Heart right ventricle (tissue), 16 donors: ENCODE measurements at regions not wholly inside any gene's neighbourhood (a gene's known extent, or its start where the extent isn't known, plus 50 kb on each side); places are given as distances from the start of the nearest gene placed in this dataset.

Experiments used
- ATAC-seq, 8 donors: fragments of 200-7000 bp; cut with Tn5 transposase; one replicate each; pipeline ENCODE4 v1.9.1; 2020; ENCODE audit warnings: mild to moderate bottlenecking in 8 of 8, moderate library complexity in 8 of 8, moderate number of reproducible peaks in 1 of 8
- DNase-seq, 2 donors: peaks; one replicate each; pipeline ENCODE4 v3.0.0-alpha.2; 2020
- H3K27ac ChIP-seq, 10 donors: fragments of 200-600 bp; sonication (generic) in 2 of 10; one replicate each; pipeline versions ENCODE4 v1.5.0 to v1.8.0; 2020 to 2022; ENCODE audit warnings: mild to moderate bottlenecking in 3 of 10
- H3K27me3 ChIP-seq, 7 donors: fragments of 200-600 bp; one replicate each; pipeline ENCODE4 v1.8.0; 2021 to 2022; ENCODE audit warnings: mild to moderate bottlenecking in 2 of 7
- H3K36me3 ChIP-seq, 9 donors: fragments of 200-600 bp; sonication (generic) in 1 of 9; one replicate each; pipeline versions ENCODE4 v1.5.0 to v1.8.0; 2020 to 2022; ENCODE audit warnings: mild to moderate bottlenecking in 2 of 9
- H3K4me1 ChIP-seq, 9 donors: fragments of 200-600 bp; sonication (generic) in 1 of 9; one replicate each; pipeline versions ENCODE4 v1.5.0 to v1.8.0; 2020 to 2022; ENCODE audit warnings: mild to moderate bottlenecking in 4 of 9
- H3K4me3 ChIP-seq, 10 donors: fragments of 200-600 bp; sonication (generic) in 2 of 10; one replicate each; pipeline versions ENCODE4 v1.5.0 to v1.8.0; 2020 to 2022; ENCODE audit warnings: mild to moderate bottlenecking in 7 of 10, moderate library complexity in 2 of 10
- H3K9me3 ChIP-seq, 11 donors: fragments of 200-600 bp in 10 of 11; sonication (generic) in 2 of 11; one replicate each; pipeline versions ENCODE4 v1.5.0 to v1.8.0; 2013 to 2022; ENCODE audit warnings: mild to moderate bottlenecking in 2 of 11, control low read depth in 1 of 11, moderate library complexity in 1 of 11
- CTCF ChIP-seq, 9 donors: fragments of 200-600 bp; sonication (generic) in 2 of 9; IDR thresholded peaks; one replicate each; pipeline versions ENCODE4 v1.5.0 to v1.8.0; 2021 to 2022; ENCODE audit warnings: antibody characterized with exemption in 9 of 9, mild to moderate bottlenecking in 5 of 9, moderate library complexity in 1 of 9
- WGBS, 2 donors: extraction: QIAGEN DNeasy Blood & Tissue Kit; methylation state at CpG; one replicate each; pipeline ENCODE4 v1.1.7; 2013; ENCODE audit warnings: inconsistent platforms in 1 of 2; 5-methylcytosine and 5-hydroxymethylcytosine counted together
- intact Hi-C, 10 donors: fragments of 100-400 bp; cut with DNase I; formaldehyde crosslinking; loops; one replicate each; pipeline versions ENCODE4 v1.11.1 to v1.14.2; 2022
- donor health status: Arrhythmogenic right ventricular cardiomyopathy.
- donor health status: ischemic (EF 13 %, LVEDD 7.1; RV severe dilation, severe dysfunction).
- donor health status: healthy with polysubstance abuse.
- donor health status: DM: no; HTN: yes; CAD: no.
- donor health status: DM: no; HTN: no; CAD: no.
- donor health status: ischemic (EF 25% LVEDD 6.9; RV normal size, moderate dysfunction).
- donor health status: ischemic (EF 25% LVEDD 5.7; RV mildly dilated, moderate dysfunction).
- donor health status: healthy.
- donor health status: DM: yes; HTN: yes; CAD: no.
- donor health status: Ischemic cardiomyopathy.
- donor health status: ischemic (EF 35%, LVEDD 5.7; RV mildly dilated, moderate dysfunction).
- donor health status: nonischemic (EF 11% LVEDD 7.7; RV severe dilation, severe dysfunction).
- donor health status: DM: yes; HTN: yes; CAD: no.
- donor health status: PGD.
- donor health status: ischemic (EF 29% LVEDD 5.4; RV normal size, mild dysfunction).
- donor health status: nonischemic (EF 23%, LVEDD 6.1; RV moderate dilation, normal function).

- Histone ChIP-seq H3K4me1 (no peaks in the 10 kb centered on the region), H3K27me3 (peaks cover 0 to 23% (median 10%) of the 10 kb centered on the region in 7 donors), H3K9me3 (peaks cover 0 to 25% (median 7%) of the 10 kb centered on the region in 11 donors), H3K36me3 (no peaks in the 10 kb centered on the region), H3K27ac (no peak overlapping the region), H3K4me3 (no peak overlapping the region)
- no peak for TF ChIP-seq CTCF (IDR thresholded peaks at IDR 0.05)
- WGBS, 2 donors, result 73 to 83% methylated on average over 14 of the region's 14 CpGs
- DNase-seq (no peak), ATAC-seq (no peak)
- intact Hi-C loops, result no loop called here
Observed at GRCh38 chr22:49294656-49295464, 532.8 kb downstream of the BRD1 start.

DNA sequence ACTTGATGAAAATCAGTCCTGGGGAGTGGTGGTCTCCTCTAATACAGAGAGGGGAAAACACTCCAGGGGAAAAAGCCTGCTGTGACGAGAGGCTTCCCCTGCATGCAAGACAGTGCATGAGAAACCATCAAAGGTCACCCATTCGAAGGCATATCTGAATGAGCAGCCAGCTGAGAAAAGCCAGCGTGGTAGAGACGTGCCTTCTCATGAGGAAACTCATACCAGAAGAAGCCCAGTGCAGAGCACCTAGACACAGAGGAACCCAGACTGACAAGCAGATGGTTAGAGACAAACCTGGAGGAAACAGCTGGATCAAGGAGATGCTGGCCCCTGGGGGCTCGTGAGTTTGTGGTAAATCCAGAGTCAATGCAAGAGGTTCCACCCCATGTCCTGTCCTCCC is 534.8 kb downstream of the BRD1 start:
- ATAC-seq, result no peak
- WGBS, 2 donors, result 61 to 71% methylated on average over 5 of the region's 5 CpGs
- no peak overlapping the region for H3K27ac ChIP-seq
- no peak overlapping the region for H3K4me3 ChIP-seq
- peaks cover 0 to 30% (median 7%) of the 10 kb centered on the region in 11 donors for H3K9me3 ChIP-seq
- no peaks in the 10 kb centered on the region for H3K36me3 ChIP-seq
- peaks cover 0 to 23% (median 7%) of the 10 kb centered on the region in 7 donors for H3K27me3 ChIP-seq
- DNase-seq, result no peak
- H3K4me1 ChIP-seq, result no peaks in the 10 kb centered on the region
- intact Hi-C loops, result no loop called here
- no peak for TF ChIP-seq CTCF (IDR thresholded peaks at IDR 0.05)

DNA sequence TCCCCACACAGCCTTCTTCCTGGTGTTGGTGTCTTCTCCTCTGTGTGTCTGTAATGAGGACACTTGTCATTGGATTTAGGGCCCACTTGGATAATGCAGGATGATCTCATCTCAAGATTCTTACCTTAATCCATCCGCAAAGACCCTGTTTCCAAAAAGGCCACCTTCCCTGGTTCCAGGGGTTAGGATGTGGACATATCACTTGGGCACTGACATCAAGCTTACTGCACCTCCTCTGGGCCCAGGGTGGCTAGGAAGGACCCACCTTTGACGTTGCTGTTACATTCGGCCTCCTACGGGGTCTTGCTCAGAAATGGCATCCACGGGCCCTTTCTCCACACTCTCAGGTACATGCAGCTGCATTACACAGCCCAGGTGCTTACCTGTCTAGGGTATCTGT is 535.9 kb downstream of the BRD1 start:
- Histone ChIP-seq H3K9me3 (peaks cover 0 to 30% (median 7%) of the 10 kb centered on the region in 11 donors), H3K27me3 (peaks cover 0 to 24% (median 8%) of the 10 kb centered on the region in 7 donors), H3K4me1 (no peaks in the 10 kb centered on the region), H3K36me3 (no peaks in the 10 kb centered on the region), H3K27ac (no peak overlapping the region), H3K4me3 (no peak overlapping the region)
- TF ChIP-seq CTCF (IDR thresholded peaks at IDR 0.05), result no peak
- no peak for ATAC-seq
- no peak for DNase-seq
- WGBS, 2 donors, result 74 to 85% methylated on average over 5 of the region's 5 CpGs
- intact Hi-C loops, result no loop called here

- peaks cover 0 to 30% (median 13%) of the 10 kb centered on the region in 7 donors for H3K27me3 ChIP-seq
Observed at GRCh38 chr22:49291169-49291568, 536.5 kb downstream of the BRD1 start.

More at GRCh38 chr22:49291169-49291568, 536.5 kb downstream of the BRD1 start:
- peaks cover 0 to 30% (median 7%) of the 10 kb centered on the region in 11 donors for H3K9me3 ChIP-seq
- H3K4me1 ChIP-seq, result no peaks in the 10 kb centered on the region
- no peak overlapping the region for H3K27ac ChIP-seq
- no peaks in the 10 kb centered on the region for H3K36me3 ChIP-seq
- WGBS, 2 donors, result 63 to 65% methylated on average over 13 of the region's 13 CpGs
- TF ChIP-seq CTCF (IDR thresholded peaks at IDR 0.05), result no peak
- intact Hi-C loops, result no loop called here
- no peak overlapping the region for H3K4me3 ChIP-seq
- DNase-seq (no peak), ATAC-seq (no peak)
